Liver (tissue), 8 donors: ENCODE measurements at regions not wholly inside any gene's neighbourhood (a gene's known extent, or its start where the extent isn't known, plus 50 kb on each side); places are given as distances from the start of the nearest gene placed in this dataset.

Source experiments
- DNase-seq: peaks from one replicate; pipeline ENCODE4 v3.0.0-alpha.2; 2017; ENCODE audit warnings: low spot score
- H3K27ac ChIP-seq, 2 donors: one replicate each; pipeline ENCODE4 v1.7.0; 2013; ENCODE audit warnings: inconsistent platforms in 2 of 2, low read length in 2 of 2, control low read depth in 1 of 2, low read depth in 1 of 2, mild to moderate bottlenecking in 1 of 2
- H3K27me3 ChIP-seq, 4 donors: one replicate each; pipeline versions ENCODE4 v1.6.1 to v1.7.0; 2013; ENCODE audit warnings: low read length in 3 of 4, inconsistent platforms in 1 of 4, mild to moderate bottlenecking in 1 of 4, moderate library complexity in 1 of 4; ENCODE audit not compliant: control insufficient read depth in 4 of 4, insufficient read depth in 4 of 4
- H3K36me3 ChIP-seq, 4 donors: one replicate each; pipeline versions ENCODE4 v1.6.1 to v1.7.0; 2013; ENCODE audit warnings: low read length in 3 of 4, mild to moderate bottlenecking in 3 of 4, low read depth in 1 of 4, moderate library complexity in 1 of 4; ENCODE audit not compliant: control insufficient read depth in 4 of 4, insufficient read depth in 3 of 4
- H3K4me1 ChIP-seq, 4 donors: one replicate each; pipeline versions ENCODE4 v1.6.1 to v1.7.0; 2013; ENCODE audit warnings: low read length in 3 of 4, mild to moderate bottlenecking in 3 of 4, moderate library complexity in 1 of 4; ENCODE audit not compliant: control insufficient read depth in 4 of 4, insufficient read depth in 4 of 4
- H3K4me3 ChIP-seq, 3 donors: one replicate each; pipeline versions ENCODE4 v1.6.1 to v1.7.0; 2013; ENCODE audit warnings: low read length in 3 of 3, control low read depth in 1 of 3, low read depth in 1 of 3, mild to moderate bottlenecking in 1 of 3
- H3K9ac ChIP-seq, 2 donors: one replicate each; pipeline ENCODE4 v1.7.0; 2013; ENCODE audit warnings: low read length in 2 of 2, mild to moderate bottlenecking in 2 of 2, moderate library complexity in 2 of 2, control low read depth in 1 of 2, low read depth in 1 of 2
- H3K9me3 ChIP-seq, 4 donors: one replicate each; pipeline versions ENCODE4 v1.6.1 to v1.7.0; 2013; ENCODE audit warnings: low read length in 3 of 4; ENCODE audit not compliant: control insufficient read depth in 4 of 4
- CTCF ChIP-seq: fragments of 150-350 bp; IDR thresholded peaks from 2 replicates; pipeline ENCODE4 v1.5.1; 2017; ENCODE audit warnings: improper control_type of control experiment, low read depth, low read length; ENCODE audit not compliant: missing input control
- EGR1 ChIP-seq, 2 donors: IDR thresholded peaks; 2 replicates each; pipeline ENCODE4 v1.6.1; 2016 to 2018; ENCODE audit warnings: antibody characterized with exemption in 2 of 2, low read depth in 2 of 2
- FOXA1 ChIP-seq: IDR thresholded peaks from 2 replicates; pipeline ENCODE4 v1.6.1; 2016; ENCODE audit warnings: antibody characterized with exemption
- FOXA2 ChIP-seq: IDR thresholded peaks from 2 replicates; pipeline ENCODE4 v1.6.1; 2016; ENCODE audit warnings: antibody characterized with exemption
- GABPA ChIP-seq, 2 donors: IDR thresholded peaks in 1 of 2; conservative IDR thresholded peaks in 1 of 2; 2 replicates each; pipeline ENCODE4 v1.6.1; 2016; ENCODE audit warnings: antibody characterized with exemption in 2 of 2, mild to moderate bottlenecking in 1 of 2, moderate library complexity in 1 of 2
- HNF4A ChIP-seq, 2 donors: conservative IDR thresholded peaks; 2 replicates each; pipeline ENCODE4 v1.6.1; 2016; ENCODE audit warnings: antibody characterized with exemption in 2 of 2, mild to moderate bottlenecking in 2 of 2
- JUND ChIP-seq, 2 donors: IDR thresholded peaks; 2 replicates each; pipeline ENCODE4 v1.6.1; 2016; ENCODE audit warnings: antibody characterized with exemption in 2 of 2
- MAX ChIP-seq: IDR thresholded peaks from 2 replicates; pipeline ENCODE4 v1.6.1; 2016; ENCODE audit warnings: antibody characterized with exemption
- NR2F2 ChIP-seq: IDR thresholded peaks from 2 replicates; pipeline ENCODE4 v1.6.1; 2016; ENCODE audit warnings: antibody characterized with exemption
- RAD21 ChIP-seq, 2 donors: IDR thresholded peaks; 2 replicates each; pipeline ENCODE4 v1.6.1; 2016; ENCODE audit warnings: antibody characterized with exemption in 2 of 2, mild to moderate bottlenecking in 2 of 2
- REST ChIP-seq: IDR thresholded peaks from 2 replicates; pipeline ENCODE4 v1.6.1; 2016; ENCODE audit warnings: antibody characterized with exemption, mild to moderate bottlenecking
- RXRA ChIP-seq, 2 donors: IDR thresholded peaks; 2 replicates each; pipeline ENCODE4 v1.6.1; 2017 to 2018; ENCODE audit warnings: antibody characterized with exemption in 2 of 2, mild to moderate bottlenecking in 1 of 2
- SP1 ChIP-seq: IDR thresholded peaks from 2 replicates; pipeline ENCODE4 v1.6.1; 2018; ENCODE audit warnings: antibody characterized with exemption, mild to moderate bottlenecking
- TAF1 ChIP-seq: conservative IDR thresholded peaks from 2 replicates; pipeline ENCODE4 v1.6.1; 2016; ENCODE audit warnings: antibody characterized with exemption, mild to moderate bottlenecking
- YY1 ChIP-seq: IDR thresholded peaks from 2 replicates; pipeline ENCODE4 v1.6.1; 2016; ENCODE audit warnings: antibody characterized with exemption, mild to moderate bottlenecking
- ZBTB33 ChIP-seq: IDR thresholded peaks from 2 replicates; pipeline ENCODE4 v1.6.1; 2016; ENCODE audit warnings: antibody characterized with exemption
- WGBS: extraction: QIAGEN DNeasy Blood & Tissue Kit; methylation state at CpG from one replicate; pipeline ENCODE4 v1.1.7; 2013; 5-methylcytosine and 5-hydroxymethylcytosine counted together
- TF ChIP-seq, protein P1 (sequence below): IDR thresholded peaks from 2 replicates; pipeline ENCODE4 v1.6.1; 2016; ENCODE audit warnings: antibody characterized with exemption
- donor health status: healthy.
- donor health status: healthy.
- donor health status: healthy.
- donor health status: healthy.
- donor health status: healthy.

GRCh38 chr3:966341-966740 is 126.5 kb upstream of the CNTN6 start:
- Histone ChIP-seq H3K9ac (no peak overlapping the region), H3K4me1 (no peaks in the 10 kb centered on the region), H3K27ac (no peak overlapping the region), H3K4me3 (no peak overlapping the region), H3K9me3 (no peaks in the 10 kb centered on the region), H3K27me3 (peaks cover 0 to 4% (median 0%) of the 10 kb centered on the region in 4 donors), H3K36me3 (no peaks in the 10 kb centered on the region)
- WGBS, result 85% methylated on average over 10 of the region's 10 CpGs
- TF ChIP-seq GABPA (IDR thresholded peaks at IDR 0.05 in 1 of 2, conservative IDR thresholded peaks at IDR 0.05 in 1 of 2), result no peak
- no peak for TF ChIP-seq YY1
- TF ChIP-seq RXRA (IDR thresholded peaks at IDR 0.05), result no peak
- TF ChIP-seq HNF4A (conservative IDR thresholded peaks at IDR 0.05), result no peak
- no peak for TF ChIP-seq TAF1
- TF ChIP-seq ZBTB33, result no peak
- TF ChIP-seq REST, result no peak
- TF ChIP-seq FOXA1, result no peak
- TF ChIP-seq EGR1 (IDR thresholded peaks at IDR 0.05; ENCODE audit: low read depth in 2 of 2), result no peak
- TF ChIP-seq RAD21 (IDR thresholded peaks at IDR 0.05), result no peak
- TF ChIP-seq MAX, result no peak
- TF ChIP-seq CTCF, result no peak
- no peak for TF ChIP-seq FOXA2
- TF ChIP-seq, protein P1, sequence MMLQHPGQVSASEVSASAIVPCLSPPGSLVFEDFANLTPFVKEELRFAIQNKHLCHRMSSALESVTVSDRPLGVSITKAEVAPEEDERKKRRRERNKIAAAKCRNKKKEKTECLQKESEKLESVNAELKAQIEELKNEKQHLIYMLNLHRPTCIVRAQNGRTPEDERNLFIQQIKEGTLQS, result no peak
- TF ChIP-seq SP1, result no peak
- no peak for TF ChIP-seq NR2F2
- no peak for DNase-seq

- 41% methylated on average over 1 of the region's 1 CpG for WGBS
These were observed 119.5 kb upstream of the CNTN6 start for GRCh38 chr3:973340-973739.

More at GRCh38 chr3:973340-973739, 119.5 kb upstream of the CNTN6 start:
- no peak overlapping the region for H3K9ac ChIP-seq
- TF ChIP-seq YY1 (no peak), JUND (IDR thresholded peaks at IDR 0.05) (no peak)
- TF ChIP-seq, protein P1, result no peak
- H3K4me1 ChIP-seq, result no peaks in the 10 kb centered on the region
- H3K27me3 ChIP-seq, result peaks cover 0 to 4% (median 0%) of the 10 kb centered on the region in 4 donors
- H3K9me3 ChIP-seq, result peaks cover 0 to 9% (median 4%) of the 10 kb centered on the region in 4 donors
- no peaks in the 10 kb centered on the region for H3K36me3 ChIP-seq
- no peak overlapping the region for H3K27ac ChIP-seq
- DNase-seq, result no peak
- H3K4me3 ChIP-seq, result no peak overlapping the region
